ENCODE measurements at regions not wholly inside any gene's neighbourhood (a gene's known extent, or its start where the extent isn't known, plus 50 kb on each side); places are given as distances from the start of the nearest gene placed in this dataset.

DNA sequence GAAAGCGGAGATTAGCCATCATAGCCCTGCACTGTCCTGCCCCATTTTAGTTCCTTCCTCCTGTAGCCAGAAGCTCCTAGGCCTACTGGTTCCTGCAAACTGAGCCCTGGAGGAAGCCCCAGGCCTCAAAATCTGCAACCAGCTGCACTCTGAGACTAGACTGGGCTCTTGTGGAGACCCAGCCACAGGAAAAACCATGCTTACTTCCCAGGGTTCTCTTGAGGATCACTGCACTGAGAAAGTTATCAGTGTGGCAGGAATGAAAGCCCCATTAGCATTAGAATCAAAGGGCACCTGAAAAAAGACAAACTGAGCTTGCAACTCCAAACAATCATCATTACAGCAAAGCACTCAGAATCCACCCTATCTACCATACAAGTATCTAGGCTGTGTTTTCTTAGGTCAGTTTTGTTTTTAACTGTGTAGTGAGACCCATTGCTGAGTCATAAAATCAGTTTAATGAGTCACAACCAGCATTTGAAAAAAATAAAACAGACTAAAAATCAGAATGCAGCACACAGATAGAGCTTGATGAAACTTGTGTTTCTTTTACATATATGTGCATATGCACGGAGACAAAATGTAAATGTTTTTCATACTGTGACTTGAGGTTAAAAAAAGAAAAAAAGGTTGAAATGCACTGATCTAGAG, 91.0 kb downstream of the UNC5CL start:
- H2AFZ ChIP-seq (ENCODE audit: low read length), result no peak overlapping the region
- FAIRE-seq, result no peak
- 86% methylated on average over 2 of the region's 2 CpGs for WGBS (ENCODE audit: low lambda C conversion rate)

More for the DNA sequence above, 91.0 kb downstream of the UNC5CL start:
- Histone ChIP-seq H3K9ac (ENCODE audit: insufficient read depth, low read depth, low read length) (no peak overlapping the region), H3K9me3 (ENCODE audit: low read length) (no peaks in the 10 kb centered on the region), H3K27me3 (ENCODE audit: control insufficient read depth in 1 of 2, insufficient read depth in 2 of 2, low read length in 2 of 2) (peaks cover 0 to 14% of the 10 kb centered on the region in 2 experiments; a peak in 4 of 5 replicates), H4K20me1 (ENCODE audit: insufficient read depth, low read length) (no peaks in the 10 kb centered on the region), H3K4me2 (ENCODE audit: low read depth, low read length) (no peak overlapping the region), H3K36me3 (replicated peaks in 1 of 2; ENCODE audit: control insufficient read depth in 1 of 2, insufficient read depth in 2 of 2, low read length in 2 of 2) (no peaks in the 10 kb centered on the region), H3K4me1 (ENCODE audit: insufficient read depth, low read length) (no peaks in the 10 kb centered on the region), H3K4me3 (replicated peaks in 1 of 3; ENCODE audit: insufficient read depth in 1 of 3, low read depth in 2 of 3, low read length in 3 of 3) (no peak overlapping the region), H3K27ac (ENCODE audit: extremely low read length, insufficient read depth, low read length) (no peak overlapping the region), H3K79me2 (ENCODE audit: insufficient read depth, low read length) (no peaks in the 10 kb centered on the region)
- DNase-seq (ENCODE audit: low spot score) (no peak), ATAC-seq (no peak)
- BruUV-seq (replicated peaks), result no TSS peak
- intact Hi-C loops (cut with micrococcal nuclease; ENCODE audit: unreplicated experiment) (no loop called here), in situ Hi-C loops (cut with HindIII; ENCODE audit: extremely low pct_ligation_motif_present, low pct_unique_long_range_greater_than_20kb) (no loop called here)
- ChIA-PET CTCF (ENCODE audit: low intra/inter-chr PET ratio, low total read pairs) (no interaction called here), POLR2A (no interaction called here)
- TF ChIP-seq ZSCAN22 (CRISPR knock-in tag; IDR thresholded peaks at IDR 0.05) (no peak), ZNF782 (CRISPR knock-in tag; IDR thresholded peaks at IDR 0.05; ENCODE audit: borderline replicate concordance) (no peak), SP140L (CRISPR knock-in tag; IDR thresholded peaks at IDR 0.05; ENCODE audit: borderline replicate concordance) (no peak), NR2F2 (IDR thresholded peaks at IDR 0.05; ENCODE audit: borderline replicate concordance, low read depth) (no peak), SMARCC2 (IDR thresholded peaks at IDR 0.05) (no peak), TAF15 (IDR thresholded peaks at IDR 0.05; ENCODE audit: low read depth, low read length, poor library complexity, severe bottlenecking) (no peak), CHCHD3 (CRISPR knock-in tag; IDR thresholded peaks at IDR 0.05) (no peak), JUNB (CRISPR knock-in tag; IDR thresholded peaks at IDR 0.05; ENCODE audit: borderline replicate concordance) (no peak), BRD4 (CRISPR knock-in tag; IDR thresholded peaks at IDR 0.05) (no peak), ZNF232 (CRISPR knock-in tag; IDR thresholded peaks at IDR 0.05; ENCODE audit: borderline replicate concordance) (no peak), PAWR (CRISPR knock-in tag; IDR thresholded peaks at IDR 0.05; ENCODE audit: borderline replicate concordance) (no peak), HNF4A (CRISPR knock-in tag; IDR thresholded peaks at IDR 0.05) (no peak)
- TF ChIP-seq, protein P1, sequence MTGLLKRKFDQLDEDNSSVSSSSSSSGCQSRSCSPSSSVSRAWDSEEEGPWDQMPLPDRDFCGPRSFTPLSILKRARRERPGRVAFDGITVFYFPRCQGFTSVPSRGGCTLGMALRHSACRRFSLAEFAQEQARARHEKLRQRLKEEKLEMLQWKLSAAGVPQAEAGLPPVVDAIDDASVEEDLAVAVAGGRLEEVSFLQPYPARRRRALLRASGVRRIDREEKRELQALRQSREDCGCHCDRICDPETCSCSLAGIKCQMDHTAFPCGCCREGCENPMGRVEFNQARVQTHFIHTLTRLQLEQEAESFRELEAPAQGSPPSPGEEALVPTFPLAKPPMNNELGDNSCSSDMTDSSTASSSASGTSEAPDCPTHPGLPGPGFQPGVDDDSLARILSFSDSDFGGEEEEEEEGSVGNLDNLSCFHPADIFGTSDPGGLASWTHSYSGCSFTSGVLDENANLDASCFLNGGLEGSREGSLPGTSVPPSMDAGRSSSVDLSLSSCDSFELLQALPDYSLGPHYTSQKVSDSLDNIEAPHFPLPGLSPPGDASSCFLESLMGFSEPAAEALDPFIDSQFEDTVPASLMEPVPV (CRISPR knock-in tag; IDR thresholded peaks at IDR 0.05), result no peak
